Transverse colon (tissue), 1 donor: ENCODE measurements at regions not wholly inside any gene's neighbourhood (a gene's known extent, or its start where the extent isn't known, plus 50 kb on each side); places are given as distances from the start of the nearest gene placed in this dataset.

Experiments used
- EP300 ChIP-seq: sonication (generic); formaldehyde crosslinking; IDR thresholded peaks from one replicate; pipeline ENCODE4 v1.6.1; 2017; ENCODE audit warnings: antibody characterized with exemption, low read depth
- POLR2A ChIP-seq: fragments of 450-650 bp; IDR thresholded peaks from one replicate; pipeline ENCODE4 v1.6.1; 2016; ENCODE audit warnings: antibody characterized with exemption, mild to moderate bottlenecking, moderate library complexity

GRCh38 chr18:24678107-24678506 lies 217.7 kb downstream of the HRH4 start:
- TF ChIP-seq POLR2A (no peak), EP300 (no peak)
